ENCODE measurements at regions not wholly inside any gene's neighbourhood (a gene's known extent, or its start where the extent isn't known, plus 50 kb on each side); places are given as distances from the start of the nearest gene placed in this dataset.

- Histone ChIP-seq H3K27me3 (ENCODE audit: insufficient read depth, low read length, poor library complexity) (peaks cover 10% of the 10 kb centered on the region), H3K9ac (ENCODE audit: low read depth, low read length) (no peak overlapping the region), H3K36me3 (ENCODE audit: insufficient read depth, low read length) (no peaks in the 10 kb centered on the region), H3K4me2 (ENCODE audit: insufficient read depth, low read length) (no peak overlapping the region), H3K4me3 (ENCODE audit: low read depth in 1 of 2, low read length in 2 of 2) (no peak overlapping the region), H3K79me2 (ENCODE audit: insufficient read depth, low read length) (no peaks in the 10 kb centered on the region), H2AFZ (ENCODE audit: low read depth, low read length) (no peak overlapping the region), H4K20me1 (ENCODE audit: insufficient read depth, low read length) (no peaks in the 10 kb centered on the region), H3K9me3 (ENCODE audit: insufficient read depth, low read length, severe bottlenecking) (no peaks in the 10 kb centered on the region), H3K27ac (ENCODE audit: low read length) (no peak overlapping the region), H3K4me1 (ENCODE audit: insufficient read depth, low read length) (no peaks in the 10 kb centered on the region)
- no peak for ATAC-seq (ENCODE audit: insufficient read depth, low read depth)
- no peak for TF ChIP-seq CTCF (IDR thresholded peaks at IDR 0.05; ENCODE audit: borderline replicate concordance, extremely low read depth, low read length, poor library complexity, severe bottlenecking)
- no peak for TF ChIP-seq EZH2 (IDR thresholded peaks at IDR 0.05; ENCODE audit: borderline replicate concordance, low read depth, low read length, severe bottlenecking)
- DNase-seq, result no peak
These were observed 353.8 kb upstream of the SALL3 start for GRCh38 chr18:78625847-78626246.

- Histone ChIP-seq H3K4me1 (ENCODE audit: insufficient read depth, low read length) (no peaks in the 10 kb centered on the region), H3K27ac (ENCODE audit: low read length) (no peak overlapping the region), H3K9ac (ENCODE audit: low read depth, low read length) (no peak overlapping the region), H3K4me3 (ENCODE audit: low read depth in 1 of 2, low read length in 2 of 2) (no peak overlapping the region), H4K20me1 (ENCODE audit: insufficient read depth, low read length) (no peaks in the 10 kb centered on the region), H3K27me3 (ENCODE audit: insufficient read depth, low read length, poor library complexity) (peaks cover 10% of the 10 kb centered on the region), H3K9me3 (ENCODE audit: insufficient read depth, low read length, severe bottlenecking) (no peaks in the 10 kb centered on the region), H3K36me3 (ENCODE audit: insufficient read depth, low read length) (no peaks in the 10 kb centered on the region), H3K79me2 (ENCODE audit: insufficient read depth, low read length) (no peaks in the 10 kb centered on the region), H2AFZ (ENCODE audit: low read depth, low read length) (no peak overlapping the region), H3K4me2 (ENCODE audit: insufficient read depth, low read length) (no peak overlapping the region)
- ATAC-seq (ENCODE audit: insufficient read depth, low read depth) (no peak), DNase-seq (no peak)
- no peak for TF ChIP-seq CTCF (IDR thresholded peaks at IDR 0.05; ENCODE audit: borderline replicate concordance, extremely low read depth, low read length, poor library complexity, severe bottlenecking)
- no peak for TF ChIP-seq EZH2 (IDR thresholded peaks at IDR 0.05; ENCODE audit: borderline replicate concordance, low read depth, low read length, severe bottlenecking)
These were observed 351.9 kb upstream of the SALL3 start for GRCh38 chr18:78627551-78628346.

- DNase-seq (no peak), ATAC-seq (ENCODE audit: insufficient read depth, low read depth) (no peak)
- H3K27me3 ChIP-seq (ENCODE audit: insufficient read depth, low read length, poor library complexity), result peaks cover 10% of the 10 kb centered on the region
- H2AFZ ChIP-seq (ENCODE audit: low read depth, low read length), result no peak overlapping the region
- no peaks in the 10 kb centered on the region for H3K36me3 ChIP-seq (ENCODE audit: insufficient read depth, low read length)
- no peak overlapping the region for H3K9ac ChIP-seq (ENCODE audit: low read depth, low read length)
- no peaks in the 10 kb centered on the region for H4K20me1 ChIP-seq (ENCODE audit: insufficient read depth, low read length)
- no peak overlapping the region for H3K4me2 ChIP-seq (ENCODE audit: insufficient read depth, low read length)
- H3K4me1 ChIP-seq (ENCODE audit: insufficient read depth, low read length), result peaks cover 7% of the 10 kb centered on the region
- H3K27ac ChIP-seq (ENCODE audit: low read length), result no peak overlapping the region
- H3K4me3 ChIP-seq (ENCODE audit: low read depth in 1 of 2, low read length in 2 of 2), result no peak overlapping the region
- H3K9me3 ChIP-seq (ENCODE audit: insufficient read depth, low read length, severe bottlenecking), result no peaks in the 10 kb centered on the region
- TF ChIP-seq EZH2 (IDR thresholded peaks at IDR 0.05; ENCODE audit: borderline replicate concordance, low read depth, low read length, severe bottlenecking) (no peak), CTCF (IDR thresholded peaks at IDR 0.05; ENCODE audit: borderline replicate concordance, extremely low read depth, low read length, poor library complexity, severe bottlenecking) (no peak)
- no peaks in the 10 kb centered on the region for H3K79me2 ChIP-seq (ENCODE audit: insufficient read depth, low read length)
These were observed 350.2 kb upstream of the SALL3 start for GRCh38 chr18:78629426-78629825.

Data from DND-41 (cell line).